ENCODE measurements at regions not wholly inside any gene's neighbourhood (a gene's known extent, or its start where the extent isn't known, plus 50 kb on each side); places are given as distances from the start of the nearest gene placed in this dataset.
A peak's percentile ranks its signal among the peaks of the same experiment; 100 is the strongest.

DNA sequence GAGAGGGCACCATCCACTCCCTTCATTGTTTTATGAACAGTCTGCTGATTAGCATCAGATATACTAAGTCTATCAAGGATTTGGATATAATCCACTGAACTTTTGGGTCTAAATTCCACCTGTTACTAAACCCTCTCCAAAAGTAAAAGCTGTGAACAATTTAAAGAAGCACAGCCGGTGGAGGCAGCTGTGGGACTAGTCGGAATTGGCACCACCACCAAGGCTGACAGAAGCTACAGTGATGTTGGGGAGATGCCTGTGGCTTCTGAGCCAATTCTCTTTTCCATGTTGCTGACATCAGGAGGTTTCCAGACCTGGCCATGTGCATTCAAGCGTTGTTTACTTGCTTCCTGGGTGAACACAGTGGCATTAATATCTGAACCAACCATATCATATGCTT is 679.0 kb upstream of the CA10 start:
- no peak for DNase-seq

DNA sequence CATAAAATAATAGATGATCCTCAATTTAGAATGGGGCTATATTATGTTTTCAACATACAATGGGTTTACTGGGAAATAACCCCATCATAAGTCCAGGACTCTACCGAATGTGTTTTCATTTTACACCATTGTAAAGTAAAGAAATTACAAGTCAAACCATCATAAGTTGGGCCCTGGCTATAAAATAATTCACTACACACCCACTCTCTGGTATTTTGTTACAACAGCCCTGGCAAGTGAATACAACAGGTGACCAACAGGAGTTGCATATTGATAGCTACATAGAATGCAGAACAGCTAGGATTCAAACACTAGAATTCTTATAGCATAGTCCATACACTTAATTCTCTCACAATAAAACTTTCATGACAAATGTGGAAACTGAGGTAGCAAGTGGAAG is 673.0 kb upstream of the CA10 start:
- DNase-seq: no peak

DNA sequence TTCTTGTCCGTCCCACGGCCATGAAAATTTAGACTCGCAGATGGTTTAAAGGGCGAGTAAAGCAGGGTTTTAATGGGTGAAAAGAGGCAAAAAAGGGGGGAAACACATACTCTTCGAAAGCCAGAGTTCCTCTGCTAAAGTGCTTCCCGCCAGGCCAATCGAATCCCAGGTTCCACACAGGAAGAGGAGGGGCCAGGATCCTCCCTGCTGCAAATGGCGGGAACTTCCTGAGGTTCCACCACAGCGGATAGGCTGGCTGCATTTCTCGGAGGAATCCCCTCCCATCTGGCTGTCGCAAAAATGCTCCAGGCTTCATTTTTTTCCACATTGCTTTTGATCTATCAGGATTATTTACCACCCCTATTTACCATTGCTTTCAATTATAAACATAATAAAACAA is 670.1 kb upstream of the CA10 start:
- DNase-seq: no peak

DNA sequence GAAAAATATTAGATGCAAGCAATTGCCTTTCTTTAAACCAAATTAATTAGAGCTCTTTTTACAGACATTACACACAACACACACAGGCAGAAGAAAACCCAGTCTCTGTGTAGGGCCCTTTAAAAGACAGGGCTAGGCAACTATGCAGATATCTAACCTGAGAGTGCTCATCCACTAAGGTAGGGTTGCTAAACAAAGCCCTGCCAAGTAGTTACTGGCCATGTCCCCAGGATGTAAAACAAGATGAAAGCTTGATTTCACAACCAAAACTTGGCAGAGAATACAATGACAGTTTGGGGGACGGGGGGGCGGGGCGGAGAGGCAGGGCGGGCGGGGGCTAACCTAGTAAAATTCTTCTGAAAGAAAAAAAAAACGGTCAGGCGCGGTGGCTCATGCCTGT is 669.0 kb upstream of the CA10 start:
- no peak for DNase-seq

DNA sequence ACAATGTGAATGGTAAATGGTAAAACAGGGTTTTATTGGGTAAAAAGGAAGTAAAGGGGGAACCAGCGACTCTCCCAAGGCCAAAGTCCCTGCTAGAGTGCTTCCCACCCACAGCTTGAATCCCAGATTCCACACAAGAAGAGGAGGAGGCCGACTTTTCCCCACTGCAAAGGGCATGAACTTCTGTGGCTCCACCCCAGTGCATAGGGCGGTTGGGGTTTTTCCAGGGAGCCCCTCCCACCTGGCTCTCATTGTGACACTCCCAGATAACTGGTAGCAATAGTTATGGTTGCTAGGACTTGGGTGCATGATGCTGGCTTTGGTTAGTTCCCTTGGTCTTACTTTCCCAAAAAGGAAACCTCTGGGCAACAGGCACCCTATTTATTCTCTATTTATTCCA is 666.0 kb upstream of the CA10 start:
- no peak for DNase-seq

DNA sequence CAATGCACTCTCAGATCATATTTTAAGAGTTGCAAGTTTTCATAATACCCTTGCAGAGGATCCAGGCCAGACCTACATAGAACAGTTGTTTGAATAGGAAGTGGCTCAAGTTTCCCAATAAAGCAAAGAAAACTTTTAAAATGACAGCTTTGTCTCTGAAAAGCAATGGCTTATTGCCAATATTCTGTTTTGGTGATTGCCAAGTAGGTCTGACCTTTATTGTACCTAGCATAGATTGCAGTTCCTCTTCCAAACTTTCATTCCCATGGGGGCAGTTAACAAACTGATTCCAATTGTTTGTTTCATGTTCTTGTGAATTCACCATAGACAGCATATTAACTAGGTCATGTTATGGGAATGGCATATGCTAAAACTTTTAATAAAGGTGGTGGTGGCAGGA is 664.6 kb upstream of the CA10 start:
- DNase-seq: no peak

DNA sequence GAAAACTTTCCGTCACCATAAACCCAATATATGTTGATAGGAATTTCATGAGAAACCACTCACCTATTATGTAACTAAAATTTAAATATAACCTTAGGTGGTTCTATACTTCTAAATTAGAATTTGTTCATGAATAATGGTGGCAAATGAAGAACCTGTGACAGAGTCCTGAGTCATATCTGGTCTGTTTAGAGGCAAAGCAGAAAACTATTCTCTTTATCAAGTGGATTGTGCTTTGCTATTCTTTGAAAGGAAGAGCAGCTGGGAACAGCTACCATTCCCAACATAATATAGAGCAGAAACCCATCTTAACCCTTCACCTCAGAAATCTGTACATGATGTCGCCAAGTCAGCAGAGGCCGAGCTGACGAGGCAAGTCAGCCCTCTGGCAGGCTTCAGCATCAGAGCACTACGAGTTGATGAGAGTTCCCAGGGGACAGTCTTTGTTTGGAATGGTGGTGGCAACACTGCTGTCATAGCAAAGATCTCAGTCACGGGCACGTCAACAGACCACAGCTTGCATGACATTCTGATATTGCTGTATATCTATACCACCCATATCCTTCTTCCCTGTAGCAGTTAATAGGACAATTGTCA is 631.9 kb upstream of the CA10 start:
- no peak for DNase-seq

DNA sequence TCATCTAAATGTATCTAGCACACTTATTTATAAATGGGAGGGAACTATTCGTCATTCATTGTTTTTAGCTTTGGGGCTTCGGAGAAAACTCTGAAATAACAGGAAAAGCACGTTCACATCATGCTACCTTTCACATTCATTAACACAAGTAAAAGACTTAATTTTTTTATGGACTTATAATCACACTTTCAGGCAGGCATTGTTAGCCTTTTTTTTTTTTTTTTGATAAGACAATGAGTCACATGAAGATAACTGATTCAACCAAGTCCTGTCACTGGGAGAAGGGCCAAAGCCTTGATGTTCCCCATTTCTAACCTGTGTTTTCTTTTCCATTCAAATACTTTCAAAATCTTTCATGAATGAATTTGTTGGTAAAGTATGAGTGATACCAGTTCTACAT is 631.3 kb upstream of the CA10 start:
- no peak for DNase-seq

DNA sequence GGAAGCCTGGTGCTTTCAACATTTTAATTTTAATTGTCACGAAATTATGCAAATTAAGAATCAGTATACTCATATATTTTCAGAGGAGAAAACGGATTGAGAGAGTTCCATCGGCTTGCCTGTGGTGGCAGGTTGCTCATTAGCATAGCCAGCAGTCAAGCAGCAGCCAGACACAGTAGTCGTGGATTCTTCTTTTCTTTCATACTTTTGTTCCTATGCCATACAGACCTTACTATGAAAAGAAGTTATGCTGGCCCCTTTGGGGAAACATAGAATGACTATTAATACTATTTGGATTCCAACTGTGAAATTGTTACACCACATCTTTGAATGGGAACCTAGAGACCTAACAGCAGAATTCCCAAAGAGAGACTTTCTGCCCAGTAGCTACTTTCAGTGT is 617.7 kb upstream of the CA10 start:
- no peak for DNase-seq

DNA sequence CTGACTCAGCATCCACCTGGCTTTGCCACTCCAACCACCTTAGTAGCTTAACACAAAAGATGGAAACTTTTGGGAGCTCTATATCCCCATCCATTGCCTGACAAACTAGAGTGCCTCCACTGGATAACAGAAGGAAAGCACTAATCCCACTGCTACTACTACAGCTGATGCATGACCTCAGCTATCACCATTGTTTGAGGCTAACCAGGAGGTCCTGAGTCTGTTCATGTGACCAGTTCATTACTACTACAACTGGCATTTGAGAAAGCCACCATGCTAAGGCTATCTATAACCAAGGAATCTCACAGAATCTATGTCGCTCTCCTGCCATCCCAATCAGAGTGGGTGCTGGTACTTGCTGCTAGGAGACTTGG is 604.3 kb upstream of the CA10 start:
- DNase-seq: no peak

DNA sequence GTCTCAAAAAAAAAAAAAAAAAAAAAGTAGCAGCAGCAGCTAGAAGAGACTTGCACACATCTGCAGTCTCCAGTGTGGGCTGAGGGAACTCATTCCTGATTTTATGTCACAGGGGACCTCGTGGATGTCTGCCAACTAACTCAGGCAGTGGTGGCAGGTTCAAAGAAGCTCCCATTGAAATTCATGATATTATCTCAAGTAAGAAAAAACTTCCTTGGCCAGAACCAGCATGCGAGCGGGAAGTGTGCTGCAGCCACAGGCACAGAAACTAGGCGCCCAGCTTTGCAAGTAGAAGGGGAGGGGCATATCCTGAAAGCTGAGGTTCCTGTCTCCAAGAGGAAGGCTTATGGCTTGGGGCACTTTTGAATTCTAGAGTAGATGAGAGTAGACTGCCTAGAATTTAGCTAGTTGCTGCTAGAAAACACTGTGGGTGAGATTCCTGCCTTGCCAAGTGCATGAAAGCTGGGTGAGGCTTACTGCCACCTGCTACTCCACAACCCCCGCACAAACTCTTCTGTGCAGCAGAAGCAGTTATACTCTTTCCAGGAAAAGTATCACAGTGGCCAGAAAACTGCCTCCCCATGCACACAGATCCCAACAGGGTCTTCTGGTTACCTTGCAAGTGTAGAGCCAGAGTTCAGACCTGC is 603.8 kb upstream of the CA10 start:
- DNase-seq: no peak

DNA sequence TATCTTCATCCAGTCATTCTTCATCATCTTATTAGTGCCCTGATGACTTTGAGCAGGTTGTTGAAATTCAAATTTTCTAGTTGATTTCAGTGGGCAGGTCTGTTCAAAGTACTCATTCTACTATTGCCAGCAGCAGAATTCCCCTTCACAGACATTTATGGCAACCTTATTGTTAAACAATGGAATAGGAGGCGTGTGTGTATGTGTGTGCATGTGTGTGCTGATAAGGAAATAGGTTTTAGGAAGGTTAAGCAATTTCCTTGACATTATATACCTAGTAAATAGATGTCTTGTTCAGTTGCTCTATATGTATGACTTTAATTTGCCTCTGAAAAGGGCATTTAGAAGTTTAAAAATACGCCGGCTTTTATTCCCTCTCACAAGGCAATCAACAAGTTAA is 601.4 kb upstream of the CA10 start:
- no peak for DNase-seq

DNA sequence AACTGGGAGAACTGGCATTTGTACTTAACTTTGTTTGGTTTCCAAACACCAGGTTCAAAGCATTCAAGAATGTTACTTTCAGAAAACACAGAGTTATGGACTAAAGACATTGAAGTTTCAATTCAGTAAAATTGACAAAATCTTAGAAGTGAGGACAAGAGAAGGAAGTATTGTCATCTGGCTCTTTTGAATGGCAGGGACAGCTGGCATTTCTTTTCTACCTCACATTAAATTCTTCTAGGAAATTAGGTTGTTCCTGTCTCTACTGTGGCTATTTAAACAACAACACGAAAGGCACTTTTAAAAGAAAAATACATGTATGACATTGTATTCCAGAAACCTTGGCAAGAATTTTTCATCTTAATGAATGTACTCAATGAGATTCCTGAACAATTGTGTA is 600.0 kb upstream of the CA10 start:
- DNase-seq: no peak

DNA sequence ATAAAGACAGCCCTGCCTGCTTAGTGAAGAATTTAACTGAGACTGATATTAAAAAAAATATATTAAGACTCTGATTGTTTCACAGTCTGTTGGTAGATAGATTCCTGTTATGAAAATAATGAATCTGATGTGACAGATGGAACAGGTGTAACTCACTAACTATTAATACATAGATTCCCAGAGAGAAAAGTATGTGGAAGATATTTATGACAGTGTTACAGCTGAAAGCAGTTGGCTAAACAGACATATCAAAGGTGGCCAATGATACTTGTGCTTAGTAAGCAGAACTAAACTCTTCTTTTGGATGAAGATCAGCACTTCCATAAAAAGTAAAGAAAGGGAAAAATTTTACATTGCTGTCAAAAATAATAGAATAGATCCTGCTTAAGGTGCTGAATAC is 598.2 kb upstream of the CA10 start:
- no peak for DNase-seq

DNA sequence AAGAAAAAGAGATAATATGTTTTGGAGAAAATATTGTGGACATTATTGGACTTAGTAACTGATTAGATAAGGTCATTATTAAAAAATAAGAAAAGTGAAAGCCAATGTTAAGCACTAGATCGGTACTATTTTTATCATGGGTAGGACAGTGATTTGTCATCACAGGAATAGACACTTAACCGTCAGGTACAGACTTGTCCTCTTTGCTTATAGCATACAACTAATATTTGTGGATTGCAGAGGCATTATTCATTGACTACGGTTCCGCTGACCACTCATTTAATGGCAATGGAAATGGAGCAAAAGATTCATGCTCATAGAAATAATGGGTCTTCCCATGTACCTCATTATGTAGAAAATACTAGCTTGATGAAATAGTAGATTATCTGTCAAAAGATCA is 596.3 kb upstream of the CA10 start:
- no peak for DNase-seq

DNA sequence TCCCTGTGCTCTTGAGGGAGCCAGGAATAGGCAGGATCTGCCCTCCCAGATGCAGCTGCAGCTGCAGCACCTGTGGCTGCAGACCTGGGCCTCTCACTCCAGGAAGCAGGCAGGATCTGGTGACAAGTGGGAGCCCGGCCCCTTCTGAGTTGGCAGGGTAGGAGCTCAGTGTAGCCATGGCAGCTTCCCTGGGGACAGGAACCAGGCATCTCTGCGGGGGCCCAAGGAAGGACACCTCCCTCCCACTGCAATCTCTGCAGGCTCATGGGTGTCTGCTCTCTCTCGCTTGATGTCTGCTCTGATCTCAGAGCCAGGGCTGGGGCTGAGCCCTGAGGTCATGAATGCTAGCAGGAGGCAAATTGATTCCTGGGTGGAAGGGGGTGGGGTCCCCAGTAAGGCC is 592.5 kb upstream of the CA10 start:
- no peak for DNase-seq

DNA sequence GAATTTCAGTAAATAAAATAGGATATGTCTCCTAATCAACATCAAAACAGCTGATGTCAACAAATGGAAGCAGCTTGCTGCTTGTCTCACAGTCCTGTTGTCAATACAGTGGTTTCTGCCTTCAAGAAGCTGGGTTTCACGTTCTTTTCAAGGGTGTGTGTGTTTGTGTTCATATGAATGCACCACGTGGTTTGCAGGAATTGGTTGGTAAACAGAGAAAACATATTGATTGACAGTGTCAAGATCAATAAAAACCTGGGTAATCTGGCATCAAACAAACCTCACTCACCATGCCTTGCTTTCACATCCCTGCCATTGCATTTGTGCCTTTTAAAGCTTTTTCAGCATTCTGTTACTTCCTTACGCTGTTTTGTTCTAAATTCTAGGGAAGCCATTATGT is 585.7 kb upstream of the CA10 start:
- no peak for DNase-seq

DNA sequence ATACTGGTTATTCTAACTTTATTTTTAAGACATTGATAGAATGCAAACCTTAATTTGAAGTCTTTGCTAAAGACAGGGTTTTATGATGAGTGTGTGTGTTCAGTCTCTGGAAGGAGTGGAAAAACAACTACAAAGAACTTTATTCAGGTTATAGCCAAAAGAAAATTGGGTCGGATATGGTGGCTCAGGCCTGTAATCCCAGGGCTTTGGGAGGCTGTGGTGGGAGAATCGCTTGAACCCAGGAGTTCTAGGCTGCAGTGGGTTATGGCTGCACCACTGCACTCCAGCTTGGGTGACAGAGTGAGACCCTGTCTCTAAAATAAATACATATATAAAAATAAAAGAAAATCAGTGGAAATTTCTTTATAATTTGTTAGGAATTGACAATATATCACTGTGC is 581.5 kb upstream of the CA10 start:
- no peak for DNase-seq

DNA sequence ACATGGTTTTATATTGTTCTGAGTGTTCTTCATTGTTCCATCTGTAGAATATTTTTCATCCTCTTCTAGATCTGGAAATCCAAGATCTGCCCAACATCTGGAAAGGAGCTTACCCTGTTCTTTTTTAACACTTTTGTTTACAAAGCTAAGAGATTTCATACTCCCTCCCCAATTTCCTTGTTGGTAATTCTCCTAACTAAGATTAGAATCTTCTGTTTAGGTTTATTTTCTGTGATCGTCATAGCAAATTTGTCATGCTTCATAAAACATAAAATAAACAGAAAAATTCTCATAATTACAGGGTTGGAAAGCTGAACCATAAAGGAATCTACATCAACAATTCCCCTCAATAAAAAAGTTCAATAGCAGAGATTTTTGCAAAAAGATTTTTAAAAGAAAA is 580.3 kb upstream of the CA10 start:
- no peak for DNase-seq

DNA sequence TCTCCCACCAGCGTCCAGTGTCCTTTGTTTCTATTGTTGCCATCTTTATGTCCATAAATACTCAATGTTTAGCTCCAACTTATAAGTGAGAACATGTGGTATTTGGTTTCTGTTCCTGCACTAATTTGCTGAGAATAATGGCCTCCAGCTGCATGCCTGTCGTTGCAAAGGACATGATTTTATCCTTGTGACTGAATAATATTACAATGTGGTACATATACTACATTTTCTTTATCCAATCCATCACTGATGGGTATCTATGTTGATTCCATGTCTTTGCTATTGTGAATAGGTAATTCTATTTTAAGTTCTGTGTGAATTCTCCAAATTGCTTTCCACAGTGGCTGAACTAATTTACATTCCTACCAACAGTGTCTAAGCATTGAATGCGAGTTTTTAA is 578.6 kb upstream of the CA10 start:
- no peak for DNase-seq

DNA sequence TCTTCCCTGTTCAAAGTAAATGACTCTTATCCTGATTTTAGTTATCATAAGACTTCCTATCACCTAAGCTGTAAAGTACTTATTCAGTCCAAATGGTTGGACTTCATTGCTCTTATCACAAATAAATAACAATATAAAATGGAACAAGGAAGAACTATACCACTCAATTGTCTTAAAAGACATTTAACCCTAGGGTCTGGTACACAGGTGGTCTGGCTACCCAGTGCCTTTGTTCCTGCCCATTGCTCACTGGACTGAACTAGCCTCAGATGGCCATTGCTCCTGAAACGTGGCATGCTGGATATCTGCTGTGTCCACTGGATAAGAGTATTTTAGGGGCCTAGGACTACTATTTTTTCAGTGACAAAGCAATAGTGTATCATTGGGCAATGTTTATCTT is 574.3 kb upstream of the CA10 start:
- no peak for DNase-seq

DNA sequence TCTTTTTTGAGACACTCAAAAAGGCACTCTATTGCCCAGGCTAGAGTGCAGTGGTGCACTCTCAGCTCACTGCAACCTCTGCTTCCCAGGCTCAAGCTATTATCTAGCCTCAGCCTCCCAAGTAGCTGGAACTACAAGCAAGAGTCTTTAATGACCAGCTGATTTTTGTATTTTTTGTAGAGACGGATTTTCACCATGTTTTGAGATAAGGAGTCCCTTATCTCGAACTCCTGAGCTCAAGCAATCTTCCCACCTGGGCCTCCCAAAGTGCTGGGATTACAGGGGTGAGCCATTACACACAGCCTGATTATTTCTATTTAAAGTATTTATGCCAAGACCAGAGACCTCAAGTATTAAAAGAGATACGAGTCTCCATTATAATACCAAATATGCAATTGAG is 566.1 kb upstream of the CA10 start:
- DNase-seq: no peak

DNA sequence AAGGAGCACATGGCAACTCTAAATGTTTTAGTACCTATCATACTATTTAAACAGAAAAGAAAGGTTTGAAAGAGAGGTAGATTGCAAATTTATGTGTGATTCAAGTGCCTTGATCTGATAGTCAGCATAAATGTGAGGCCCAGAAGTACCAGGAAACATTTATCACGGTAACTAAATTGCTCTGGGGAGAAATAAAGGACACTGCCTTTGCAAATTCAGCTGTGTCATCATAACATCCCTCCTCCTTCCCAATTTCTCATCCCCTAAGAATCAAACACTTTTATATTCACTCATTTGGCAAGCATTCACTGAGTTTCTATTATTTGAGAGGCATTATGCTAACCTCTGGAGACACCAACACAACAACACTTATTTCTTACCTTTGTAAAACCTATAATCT is 563.4 kb upstream of the CA10 start:
- DNase-seq: no peak

DNA sequence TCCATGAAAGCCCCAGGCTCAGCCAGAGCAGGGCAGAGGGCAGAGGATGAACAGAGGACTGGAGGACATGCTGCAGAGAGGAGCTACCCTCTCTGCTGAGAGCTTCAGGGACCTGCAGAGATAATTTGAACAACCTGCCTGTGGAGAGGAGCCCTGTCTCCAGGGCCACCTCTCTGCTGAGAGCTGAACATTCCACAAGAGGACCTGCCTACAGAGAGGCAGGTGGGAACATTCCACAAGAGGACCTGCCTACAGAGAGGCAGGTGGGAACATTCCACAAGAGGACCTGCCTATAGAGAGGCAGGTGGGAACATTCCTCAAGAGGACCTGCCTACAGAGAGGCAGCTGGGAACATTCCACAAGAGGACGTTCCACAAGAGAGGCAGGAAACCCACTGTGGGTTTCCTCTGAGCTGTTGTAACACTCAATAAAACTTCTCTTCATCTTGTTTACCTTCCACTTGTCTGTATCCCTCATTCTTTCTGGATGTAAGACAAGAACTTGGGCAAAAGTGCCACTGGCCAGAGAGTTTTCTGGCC is 551.9 kb upstream of the CA10 start:
- DNase-seq: peak; percentile 4

DNA sequence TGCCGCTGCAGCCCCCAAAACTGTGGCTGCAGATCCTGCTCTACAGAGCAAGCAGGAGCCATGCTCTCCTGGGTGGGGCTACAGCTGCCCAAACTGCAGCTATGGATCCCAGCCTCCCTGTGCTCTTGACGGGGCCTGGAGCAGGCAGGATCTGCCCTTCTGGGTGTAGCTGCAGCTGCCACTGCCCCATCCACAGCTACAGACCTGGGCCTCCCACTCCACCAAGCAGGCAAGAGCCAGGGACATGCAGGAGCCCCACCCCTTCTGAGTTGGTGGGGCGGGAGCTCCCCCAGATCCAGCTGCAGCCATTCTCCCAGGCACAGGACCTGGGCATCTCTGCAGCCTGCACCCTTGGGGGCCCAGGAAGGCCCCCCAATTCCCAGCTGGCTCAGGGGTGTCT is 551.2 kb upstream of the CA10 start:
- DNase-seq: no peak

Data from cortex of kidney (tissue), 1 donor.